HPDE6-E6E7 (cell line): ENCODE measurements at regions not wholly inside any gene's neighbourhood (a gene's known extent, or its start where the extent isn't known, plus 50 kb on each side); places are given as distances from the start of the nearest gene placed in this dataset.

Experiments used
- DNase-seq: peaks from one replicate; pipeline ENCODE4 v3.0.0; 2011; ENCODE audit warnings: missing footprints; ENCODE audit errors: extremely low spot score

- DNase-seq: no peak
Measured at GRCh38 chr3:194836661-194837060, 151.0 kb downstream of the FAM43A start.

- no peak for DNase-seq
Measured at GRCh38 chr3:194837457-194838127, 151.9 kb downstream of the FAM43A start.

- DNase-seq: no peak
Measured at GRCh38 chr3:194838236-194838635, 152.6 kb downstream of the FAM43A start.

- peak; percentile 14 for DNase-seq
Measured at GRCh38 chr3:194840661-194841514, 155.2 kb downstream of the FAM43A start.

GRCh38 chr3:194841515-194841841, 155.8 kb downstream of the FAM43A start:
- DNase-seq: no peak

GRCh38 chr3:194843556-194843955, 157.9 kb downstream of the FAM43A start:
- no peak for DNase-seq

GRCh38 chr3:194844046-194844445, 158.4 kb downstream of the FAM43A start:
- no peak for DNase-seq

GRCh38 chr3:194849166-194849875, 163.6 kb downstream of the FAM43A start:
- no peak for DNase-seq

- DNase-seq: no peak
Measured at GRCh38 chr3:194851254-194851653, 165.6 kb downstream of the FAM43A start.

GRCh38 chr3:194851941-194852340, 166.3 kb downstream of the FAM43A start:
- no peak for DNase-seq

- DNase-seq: no peak
Measured at GRCh38 chr3:194852345-194852744, 166.7 kb downstream of the FAM43A start.

- no peak for DNase-seq
Measured at GRCh38 chr3:194852831-194853508, 167.3 kb downstream of the FAM43A start.

- DNase-seq: no peak
Measured at GRCh38 chr3:194854206-194854605, 168.5 kb downstream of the FAM43A start.

GRCh38 chr3:194854659-194855390, 169.1 kb downstream of the FAM43A start:
- no peak for DNase-seq

GRCh38 chr3:194856296-194856695, 170.6 kb downstream of the FAM43A start:
- no peak for DNase-seq

- DNase-seq: no peak
Measured at GRCh38 chr3:194857469-194858113, 171.9 kb downstream of the FAM43A start.

- DNase-seq: no peak
Measured at GRCh38 chr3:194858382-194858781, 172.7 kb downstream of the FAM43A start.

GRCh38 chr3:194860725-194861124, 175.0 kb downstream of the FAM43A start:
- DNase-seq: no peak

- DNase-seq: no peak
Measured at GRCh38 chr3:194861375-194861774, 175.7 kb downstream of the FAM43A start.

GRCh38 chr3:194865061-194865460, 179.4 kb downstream of the FAM43A start:
- DNase-seq: no peak

GRCh38 chr3:194865615-194866014, 179.9 kb downstream of the FAM43A start:
- no peak for DNase-seq
